Left hindlimb (tissue), 1 donor: ENCODE measurements at regions not wholly inside any gene's neighbourhood (a gene's known extent, or its start where the extent isn't known, plus 50 kb on each side); places are given as distances from the start of the nearest gene placed in this dataset.

Experiments used
- DNase-seq: peaks from one replicate; pipeline ENCODE4 v3.0.0-alpha.2; 2018

DNA sequence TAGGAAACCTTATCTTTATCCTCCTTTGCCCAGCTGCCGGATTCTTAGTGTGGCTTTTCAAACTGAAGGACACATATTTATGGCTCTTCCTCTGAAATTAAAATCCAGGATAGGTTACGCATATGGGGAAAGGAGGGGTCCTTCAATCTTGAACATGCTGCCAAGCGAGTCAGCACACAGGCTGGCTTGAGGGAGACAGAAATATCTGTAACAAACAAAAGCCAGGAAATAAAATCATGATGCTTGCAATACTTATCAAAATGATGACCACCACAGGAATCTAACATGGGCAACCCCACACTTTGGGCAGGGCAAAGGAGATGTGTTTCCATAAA lies 196.4 kb upstream of the LDB2 start:
- no peak for DNase-seq

DNA sequence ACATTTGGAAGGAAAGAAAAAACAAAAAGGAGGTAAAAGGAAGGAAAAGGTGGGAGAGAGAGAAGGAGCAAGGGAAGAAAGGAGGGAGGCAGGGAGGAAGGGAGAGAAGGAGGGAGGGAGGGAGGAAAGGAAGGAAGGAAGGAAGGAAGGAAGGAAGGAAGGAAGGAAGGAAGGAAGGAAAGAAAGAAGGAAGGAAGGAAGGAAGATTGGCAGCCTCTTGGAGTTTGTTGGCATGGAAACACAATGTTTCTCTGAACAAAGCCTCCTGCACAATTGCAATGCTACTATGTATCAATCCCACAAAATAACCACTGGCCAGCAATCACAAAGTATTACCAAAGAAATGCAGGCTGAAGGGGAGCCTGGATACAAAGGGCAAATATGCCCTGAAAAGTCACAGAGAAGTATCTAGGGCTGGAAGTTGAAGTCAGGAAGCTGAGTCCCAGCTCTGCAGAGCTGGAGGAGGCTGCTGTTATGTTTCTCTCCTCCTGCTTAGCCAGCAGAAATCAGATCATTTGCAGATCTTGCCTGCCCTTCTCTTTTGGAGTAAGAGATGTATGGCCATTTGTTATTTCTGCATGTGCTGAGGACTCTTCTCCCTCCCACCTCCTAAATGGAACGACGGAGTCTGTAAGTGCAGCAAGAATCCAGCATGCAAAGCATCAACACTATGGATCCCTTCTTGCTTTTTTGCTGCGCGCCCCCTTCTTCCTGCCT lies 195.9 kb upstream of the LDB2 start:
- no peak for DNase-seq

DNA sequence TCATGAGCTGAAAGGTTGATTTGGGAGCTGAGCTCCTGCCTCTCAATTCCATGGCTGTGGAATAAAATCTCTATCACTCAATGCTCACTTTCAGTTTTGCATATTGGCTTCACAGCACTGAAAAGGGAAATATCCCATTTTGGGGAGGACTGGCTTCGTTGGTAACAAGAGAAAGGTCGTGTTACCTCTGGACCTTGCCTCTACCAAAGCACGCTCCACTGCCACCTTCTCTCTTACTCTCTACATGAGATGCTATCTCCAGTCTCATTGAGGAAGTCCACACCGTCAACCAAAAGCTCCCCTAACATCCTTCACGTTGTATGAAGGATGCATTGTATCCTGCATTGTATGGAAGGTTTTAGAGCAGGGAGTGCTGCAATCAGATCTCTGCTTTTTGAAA lies 195.0 kb upstream of the LDB2 start:
- no peak for DNase-seq

DNA sequence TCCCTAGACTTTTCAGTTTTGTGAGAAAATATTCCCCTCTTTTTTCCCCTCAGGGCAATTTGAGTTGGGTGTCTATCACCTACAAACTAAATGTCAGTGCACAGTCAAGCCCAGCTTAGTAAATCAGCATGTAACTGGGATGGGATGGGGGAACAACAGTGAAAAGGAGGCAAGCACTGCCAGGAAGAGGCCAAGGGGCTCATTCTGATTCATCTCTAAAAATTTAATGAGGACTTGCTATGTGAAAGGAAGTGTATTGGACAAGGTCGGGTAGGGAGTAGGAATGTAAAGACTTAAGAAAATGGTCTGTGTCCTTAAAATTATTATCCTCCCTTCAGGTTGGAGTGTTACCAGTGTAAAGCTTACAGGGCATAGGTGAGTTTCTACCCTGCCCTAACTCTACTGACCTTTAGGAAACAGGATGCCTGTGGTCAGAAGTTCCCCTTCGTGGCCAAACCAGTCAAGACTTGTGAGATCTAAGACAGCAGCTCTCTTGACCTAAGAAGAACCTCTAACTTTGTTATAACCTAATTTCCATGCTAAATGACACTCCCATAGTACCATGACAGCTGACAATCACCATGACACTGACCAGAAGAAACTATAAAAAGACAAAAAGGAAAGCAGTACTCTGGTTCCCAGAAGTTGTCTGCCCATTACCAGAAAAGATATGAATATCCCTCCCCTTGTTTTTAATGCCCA lies 194.4 kb upstream of the LDB2 start:
- DNase-seq: no peak

DNA sequence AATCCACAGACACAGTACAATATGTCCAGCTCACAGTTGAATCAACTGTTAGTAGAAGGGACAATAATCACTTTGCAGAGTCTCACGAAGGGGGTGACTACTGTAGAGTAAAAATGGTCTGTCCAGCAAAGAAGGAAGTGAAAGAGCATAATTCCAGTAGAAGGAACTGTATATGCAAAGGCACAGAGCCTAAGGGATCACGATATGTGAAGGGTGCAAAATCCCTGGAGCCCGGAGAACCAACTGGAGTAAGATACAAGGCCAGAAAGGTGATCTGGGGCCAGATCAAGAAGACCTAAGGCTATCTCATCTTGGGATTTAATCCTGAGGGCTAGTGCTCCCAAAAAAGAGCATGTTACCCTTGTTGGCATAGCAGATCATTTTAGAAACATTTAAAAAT lies 192.7 kb upstream of the LDB2 start:
- DNase-seq: no peak

DNA sequence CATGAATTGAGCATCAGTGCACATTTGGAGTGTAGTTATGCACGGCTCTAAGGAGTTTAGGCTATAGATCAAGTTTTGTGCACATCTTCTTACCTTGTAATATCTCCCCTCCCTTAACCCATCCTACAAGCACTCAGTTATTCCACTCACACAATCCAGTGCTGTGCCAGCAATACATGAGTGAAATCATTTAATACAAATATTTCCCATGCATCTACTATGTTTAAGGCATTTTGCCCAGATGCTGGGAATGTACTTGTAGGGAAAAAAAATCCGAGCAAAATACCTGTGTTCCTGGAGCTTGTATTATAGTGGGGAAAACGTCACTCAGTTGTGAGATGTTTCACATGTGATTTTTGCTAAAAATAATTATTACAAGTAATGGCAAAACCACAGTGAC lies 191.6 kb upstream of the LDB2 start:
- no peak for DNase-seq

- DNase-seq: no peak
These were observed 187.0 kb upstream of the LDB2 start for GRCh38 chr4:17085416-17085815.

GRCh38 chr4:17082186-17082585 lies 183.7 kb upstream of the LDB2 start:
- DNase-seq: no peak

GRCh38 chr4:17081179-17081578 lies 182.7 kb upstream of the LDB2 start:
- DNase-seq: no peak

- no peak for DNase-seq
These were observed 178.7 kb upstream of the LDB2 start for GRCh38 chr4:17077105-17077504.

GRCh38 chr4:17072483-17072882 lies 174.0 kb upstream of the LDB2 start:
- DNase-seq: no peak

DNA sequence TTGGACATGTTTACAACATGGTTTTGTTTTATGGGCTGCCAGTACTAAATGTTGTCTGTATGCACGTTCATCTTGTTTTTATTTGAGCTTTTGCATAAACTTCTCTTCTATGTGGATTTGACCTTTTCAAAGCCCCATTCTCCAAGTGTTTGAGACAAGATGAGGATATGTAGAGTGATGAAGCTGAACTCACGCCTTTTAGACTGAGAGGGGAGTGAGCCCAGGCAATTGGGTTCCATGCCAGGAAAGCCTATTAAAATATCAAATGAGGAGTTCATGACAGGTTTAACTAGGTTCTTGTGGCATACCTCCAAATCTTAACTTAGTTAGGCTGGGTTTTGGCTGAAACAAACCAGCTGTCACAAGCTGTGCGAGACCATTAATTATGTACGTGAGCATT lies 170.4 kb upstream of the LDB2 start:
- DNase-seq: no peak

DNA sequence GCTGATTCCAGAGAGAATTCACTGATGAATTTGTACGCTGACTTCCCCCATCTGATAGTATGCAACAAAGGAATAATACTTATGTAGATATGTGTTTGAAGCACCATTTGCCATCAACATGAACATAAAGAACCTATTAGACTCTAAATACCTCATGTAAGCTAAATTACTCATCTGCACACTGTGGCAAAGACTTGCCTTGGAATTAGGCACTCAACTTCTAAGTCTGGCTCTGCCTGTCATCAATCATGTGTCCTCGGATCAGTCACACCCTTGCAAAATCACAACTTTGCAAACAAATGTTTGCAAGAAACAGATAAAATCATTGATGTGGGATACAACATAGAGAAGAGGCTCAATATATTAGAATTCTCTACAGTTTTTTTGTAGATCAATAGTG lies 169.9 kb upstream of the LDB2 start:
- no peak for DNase-seq

GRCh38 chr4:17066972-17067371 lies 168.5 kb upstream of the LDB2 start:
- DNase-seq: no peak

- DNase-seq: no peak
These were observed 167.8 kb upstream of the LDB2 start for GRCh38 chr4:17066236-17066635.

- DNase-seq: no peak
These were observed 167.4 kb upstream of the LDB2 start for GRCh38 chr4:17065821-17066220.

GRCh38 chr4:17064959-17065358 lies 166.5 kb upstream of the LDB2 start:
- DNase-seq: no peak

DNA sequence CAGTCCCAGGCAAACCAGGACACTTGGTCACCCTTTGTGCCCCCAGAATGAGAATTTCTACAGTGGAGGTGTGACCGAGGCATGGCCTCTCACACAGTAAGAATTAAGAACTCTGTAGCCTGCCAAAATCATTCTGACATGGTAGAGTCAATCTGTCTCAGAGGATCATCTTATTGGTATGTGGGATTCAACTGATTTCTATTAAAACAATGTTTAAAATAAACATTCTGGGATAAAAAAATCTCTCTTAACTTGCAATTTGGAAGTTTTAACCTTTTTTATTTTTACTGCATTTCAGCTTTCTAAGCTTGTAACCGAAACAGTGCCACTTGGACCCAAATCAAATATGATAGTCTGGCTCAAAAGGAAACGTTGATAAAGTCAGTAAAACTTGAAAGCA lies 165.4 kb upstream of the LDB2 start:
- no peak for DNase-seq

- no peak for DNase-seq
These were observed 161.8 kb upstream of the LDB2 start for GRCh38 chr4:17060230-17060629.

GRCh38 chr4:17058916-17059741 lies 160.7 kb upstream of the LDB2 start:
- peak; percentile 70 for DNase-seq

DNA sequence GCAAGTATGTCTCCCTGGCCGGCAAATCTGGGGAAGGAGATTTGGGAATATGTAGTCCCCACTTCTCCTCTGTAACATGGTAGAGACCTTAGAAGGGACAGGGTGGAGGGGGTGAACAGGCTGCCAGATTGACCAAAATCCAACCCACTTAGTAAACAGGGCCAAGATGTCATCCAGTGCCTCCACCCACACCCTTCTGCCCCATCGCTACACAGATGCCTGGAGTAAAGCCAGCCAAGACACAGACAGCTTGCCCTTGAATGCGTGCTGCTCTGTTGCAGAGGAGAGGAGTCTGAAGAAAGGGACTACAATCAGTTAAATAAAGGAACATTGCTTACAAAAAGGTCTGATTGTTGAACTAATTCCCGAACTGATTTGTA lies 160.1 kb upstream of the LDB2 start:
- DNase-seq: no peak

DNA sequence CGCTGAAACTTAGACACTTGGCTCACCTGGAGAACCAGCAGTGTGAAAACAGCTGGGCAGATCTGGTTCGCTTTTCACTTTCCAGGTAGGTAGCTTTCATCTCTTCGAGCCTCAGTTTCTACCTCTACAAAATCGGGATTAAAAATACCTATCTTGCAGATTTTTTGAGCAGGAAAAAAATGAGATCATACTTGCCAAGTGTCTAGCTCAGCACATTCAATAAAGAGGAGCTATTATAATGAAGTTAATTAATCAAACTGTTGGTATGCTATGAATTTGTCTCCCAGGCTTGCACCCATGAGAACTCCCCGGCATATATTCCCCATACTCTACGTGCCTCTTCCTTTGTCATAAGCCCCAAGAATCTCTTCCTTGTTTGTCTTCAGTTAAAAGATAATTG lies 158.6 kb upstream of the LDB2 start:
- no peak for DNase-seq

DNA sequence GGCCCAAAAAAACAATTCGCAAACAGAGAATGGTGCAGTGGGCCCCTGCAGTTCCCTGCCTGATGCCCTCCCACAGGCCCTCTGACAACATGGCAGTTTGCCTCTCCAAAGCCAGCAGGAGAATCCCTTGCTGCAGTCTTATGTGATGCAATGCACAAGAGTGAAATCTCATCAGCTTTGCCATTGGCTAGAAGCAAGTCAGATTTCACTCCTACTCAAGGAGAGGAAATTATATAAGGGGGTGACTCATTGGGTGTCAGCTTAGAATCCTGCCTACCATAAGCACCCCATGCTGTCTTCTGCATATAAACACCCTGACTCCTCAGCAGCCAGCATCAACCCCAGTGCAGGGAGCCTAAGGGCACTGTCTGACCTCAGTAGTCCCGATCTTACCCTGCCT lies 157.3 kb upstream of the LDB2 start:
- DNase-seq: no peak

GRCh38 chr4:17045866-17046265 lies 147.4 kb upstream of the LDB2 start:
- no peak for DNase-seq
